Effector CD4-positive, alpha-beta T cell (primary cell): ENCODE measurements at regions not wholly inside any gene's neighbourhood (a gene's known extent, or its start where the extent isn't known, plus 50 kb on each side); places are given as distances from the start of the nearest gene placed in this dataset.

Experiments
- DNase-seq: peaks from one replicate; pipeline ENCODE4 v3.0.0-alpha.2; 2020

DNA sequence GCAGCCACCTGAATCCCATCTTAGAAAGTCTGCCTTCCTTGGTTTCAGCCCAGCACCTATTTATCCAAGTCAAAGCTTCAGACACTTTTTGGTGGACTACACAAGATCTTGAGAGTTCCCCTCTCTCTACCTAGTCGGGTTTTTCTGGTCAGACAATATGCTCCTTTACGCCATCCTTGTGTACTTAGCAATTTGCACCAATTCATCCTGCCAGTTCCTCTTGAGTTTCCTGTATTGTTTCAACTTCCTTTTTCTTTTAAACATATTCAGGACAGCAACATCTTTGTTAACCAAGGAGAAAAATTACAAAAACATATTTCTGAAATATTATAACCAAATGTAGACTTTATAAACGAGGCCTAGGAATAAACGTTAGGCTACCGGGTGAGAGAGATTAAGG lies 368.2 kb upstream of the CADM1 start:
- DNase-seq, result no peak

DNA sequence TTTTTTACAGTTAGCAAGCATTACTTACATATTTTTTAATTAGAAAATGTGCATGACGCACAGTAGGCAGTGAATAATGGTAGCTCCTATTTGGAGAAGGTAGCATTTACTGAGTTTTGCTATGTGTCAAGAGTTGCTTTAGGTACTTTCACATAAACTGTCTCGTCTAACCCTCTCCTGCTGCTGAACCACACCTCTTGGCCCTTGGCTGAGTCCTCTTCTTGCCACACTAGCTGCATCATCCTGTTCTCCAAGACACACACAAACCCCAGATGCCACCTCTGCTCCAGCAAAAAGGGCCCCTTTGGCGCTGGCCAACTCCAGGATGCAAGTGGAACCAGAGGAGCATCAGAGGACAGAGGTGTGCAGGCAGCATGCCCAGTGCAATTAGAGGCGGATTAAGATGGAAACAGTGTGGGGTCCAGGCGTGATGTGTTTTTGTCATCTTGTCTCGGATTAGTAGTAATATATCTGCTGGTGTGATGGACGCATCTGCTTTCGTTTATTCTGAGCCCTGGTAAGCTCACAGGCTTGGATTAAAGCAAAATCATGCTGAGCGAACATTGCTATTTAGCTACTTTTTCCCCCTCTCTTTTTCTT lies 367.0 kb upstream of the CADM1 start:
- DNase-seq, result no peak

DNA sequence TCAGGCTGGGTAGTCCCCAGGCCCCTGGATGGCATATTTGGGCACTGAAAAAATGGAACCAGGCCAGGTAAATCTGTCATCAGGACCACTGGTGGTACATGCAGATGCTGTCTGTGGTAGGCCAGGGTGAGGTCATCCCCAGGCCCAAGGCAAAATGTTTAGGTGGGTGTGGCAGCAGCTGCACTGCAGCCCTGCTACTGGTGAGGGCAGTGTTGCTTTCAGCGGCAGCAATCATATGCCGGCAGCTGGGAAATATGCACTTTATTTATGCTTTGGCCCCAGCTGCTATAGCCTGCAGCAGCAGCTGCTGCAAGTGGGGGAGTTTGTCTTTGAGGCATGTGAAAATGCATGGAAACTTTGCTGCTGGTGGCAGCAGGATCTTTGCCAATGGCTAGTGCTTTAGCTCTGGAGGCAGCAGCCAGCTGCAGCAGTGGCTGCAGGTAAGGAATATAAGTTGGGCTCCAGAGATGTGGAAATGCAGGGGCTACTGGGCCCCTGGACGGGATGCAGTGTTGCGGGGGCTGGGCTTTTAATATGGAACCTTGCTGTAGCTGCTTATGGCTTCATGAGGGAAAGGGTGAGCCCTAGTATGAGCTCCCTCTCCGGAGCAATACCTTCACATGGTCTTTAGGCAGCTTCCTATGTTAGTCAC lies 365.7 kb upstream of the CADM1 start:
- DNase-seq, result no peak

DNA sequence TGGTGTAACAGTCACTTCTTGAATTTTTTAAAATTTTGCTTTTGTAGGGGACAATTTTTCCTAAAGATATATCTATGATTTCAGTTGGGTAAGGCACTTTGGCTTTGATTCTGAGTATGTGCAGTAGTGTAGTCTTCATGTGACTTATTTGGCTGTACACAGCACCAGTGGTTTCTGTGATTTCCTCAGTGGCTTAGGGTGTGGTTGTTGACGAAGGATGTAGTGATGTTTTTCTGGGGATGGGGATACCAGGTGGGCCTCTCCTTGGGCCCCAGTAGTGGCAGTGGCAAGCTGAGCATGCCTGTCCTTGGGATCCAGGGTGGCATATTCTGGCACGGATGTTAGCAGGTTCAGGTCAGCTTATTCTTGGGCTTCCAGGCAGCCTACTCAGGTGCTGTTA lies 364.9 kb upstream of the CADM1 start:
- no peak for DNase-seq

DNA sequence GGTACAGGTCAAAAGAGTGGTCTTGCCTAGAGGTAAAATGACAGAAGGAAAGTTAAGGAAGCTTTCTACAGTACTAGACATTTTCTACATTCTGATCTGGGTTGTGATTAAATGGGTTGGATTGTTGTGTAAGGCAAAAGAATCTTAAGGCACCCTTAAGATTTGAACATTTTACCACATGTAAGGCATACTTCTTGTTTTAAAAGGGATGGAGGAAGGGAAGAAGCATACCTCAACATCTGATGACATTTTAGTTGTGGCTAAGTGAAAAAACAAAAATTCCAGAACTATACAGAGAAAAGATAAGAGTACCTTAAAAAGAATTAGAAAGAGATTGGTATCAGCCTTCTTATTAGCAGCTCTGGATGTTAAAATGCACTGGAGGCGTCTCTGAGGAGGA lies 356.0 kb upstream of the CADM1 start:
- no peak for DNase-seq

DNA sequence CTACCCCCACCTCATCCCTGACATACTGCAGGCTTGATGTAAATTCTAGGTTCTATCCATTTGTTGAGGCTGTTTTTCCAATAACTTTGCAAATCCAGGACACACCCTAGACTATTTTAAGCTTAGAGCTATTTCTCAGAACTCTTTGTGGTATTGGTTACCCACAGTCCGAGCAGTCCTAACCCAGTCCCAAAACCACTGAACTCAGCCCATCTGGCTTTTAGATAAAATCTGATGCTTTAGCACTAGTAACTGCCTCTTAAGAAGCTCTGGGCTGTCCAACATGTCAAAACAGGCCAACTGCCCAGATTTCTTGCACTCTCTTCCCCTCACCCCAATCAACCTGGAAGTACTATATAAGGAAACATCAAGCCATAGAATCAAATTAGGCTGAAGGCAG lies 344.4 kb upstream of the CADM1 start:
- no peak for DNase-seq

DNA sequence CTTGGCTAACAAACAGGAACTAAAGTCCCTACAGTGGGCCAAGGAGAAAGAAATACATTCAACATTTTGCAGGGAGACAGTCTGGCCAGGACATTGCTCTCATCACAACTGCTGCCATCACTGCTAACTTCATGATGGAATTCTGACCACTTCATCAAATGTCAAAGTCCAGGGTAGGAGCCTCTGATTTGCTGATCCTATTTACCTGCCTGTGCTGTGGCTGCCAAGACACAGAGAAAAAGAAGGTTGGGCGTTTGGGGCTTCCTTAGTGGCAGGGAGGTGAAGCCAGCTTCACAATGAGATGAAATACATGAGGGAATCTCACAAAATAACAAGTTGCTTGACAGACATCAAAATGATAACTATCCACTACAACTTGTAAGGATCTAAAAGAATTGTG lies 343.9 kb upstream of the CADM1 start:
- no peak for DNase-seq

DNA sequence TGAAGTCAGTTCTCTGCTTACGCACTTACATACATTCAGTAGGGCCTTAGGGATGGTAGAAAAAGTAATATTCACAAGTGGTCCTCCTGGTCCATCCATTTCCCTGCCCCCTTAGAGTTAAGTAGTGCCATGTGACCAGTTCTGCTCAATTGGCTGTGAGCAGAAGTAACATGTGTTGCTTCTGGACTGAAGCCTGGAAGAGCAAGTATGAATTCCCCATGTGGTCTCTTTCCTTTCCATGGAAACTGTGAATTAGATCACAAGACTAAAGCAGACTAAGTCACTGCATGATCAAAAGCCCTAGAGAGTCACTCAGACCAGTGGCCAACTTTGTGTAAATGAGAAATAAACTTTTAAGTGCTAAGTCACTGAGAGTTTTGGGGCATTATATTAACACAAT lies 341.7 kb upstream of the CADM1 start:
- DNase-seq, result no peak

DNA sequence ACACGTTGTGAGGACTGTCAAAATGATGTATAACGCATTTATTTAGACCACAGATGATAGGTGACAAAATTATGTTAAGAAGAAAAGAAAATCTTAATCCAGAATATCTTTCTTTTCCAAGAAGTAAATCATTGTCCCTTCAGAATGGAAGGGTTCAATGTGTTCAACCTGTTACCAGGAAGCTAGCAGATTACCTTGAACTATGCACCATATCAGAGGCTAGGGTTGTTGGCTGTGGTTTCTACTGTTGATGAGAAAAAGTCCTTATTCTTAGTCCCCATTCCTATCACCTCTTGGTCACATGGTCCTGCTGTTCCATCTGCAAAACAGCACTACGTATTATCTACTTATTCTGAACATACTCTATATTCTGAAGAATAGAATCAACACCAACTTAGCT lies 339.5 kb upstream of the CADM1 start:
- no peak for DNase-seq

DNA sequence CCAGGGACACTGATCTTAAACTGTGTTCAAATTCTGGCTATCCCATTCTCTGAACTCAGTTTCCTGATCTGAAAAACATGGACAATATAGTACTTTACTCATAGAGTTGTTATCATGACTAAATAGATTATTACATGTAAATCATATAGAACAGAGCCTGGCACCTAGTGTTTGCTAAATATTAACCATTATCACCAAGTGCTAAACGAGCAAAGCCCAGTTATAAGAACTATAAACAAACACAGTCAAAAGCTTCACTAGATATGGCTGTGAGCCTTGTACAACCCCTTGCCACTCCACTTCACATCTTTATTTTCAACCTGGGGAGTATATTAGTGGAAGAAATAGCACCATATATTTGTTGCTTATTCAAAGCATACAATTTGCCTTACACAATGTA lies 338.9 kb upstream of the CADM1 start:
- no peak for DNase-seq

DNA sequence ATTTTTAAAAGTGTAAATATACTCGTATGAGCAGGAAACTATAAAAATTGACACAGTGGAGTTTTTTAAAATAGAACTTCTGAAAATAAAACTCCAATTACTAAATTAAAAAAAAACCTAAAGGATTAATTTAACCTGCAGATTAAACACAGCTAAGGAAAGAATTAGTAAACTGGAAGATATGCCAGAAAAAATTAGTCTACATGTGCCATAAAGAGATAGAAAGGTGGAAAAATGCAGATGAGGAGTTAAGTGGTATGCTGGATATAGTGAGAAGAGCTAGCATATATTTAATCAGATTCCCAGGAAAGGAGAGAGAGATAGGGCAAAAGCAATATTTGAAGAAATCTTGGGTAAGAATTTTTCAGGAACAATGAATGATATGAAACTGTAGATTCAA lies 315.8 kb upstream of the CADM1 start:
- no peak for DNase-seq

DNA sequence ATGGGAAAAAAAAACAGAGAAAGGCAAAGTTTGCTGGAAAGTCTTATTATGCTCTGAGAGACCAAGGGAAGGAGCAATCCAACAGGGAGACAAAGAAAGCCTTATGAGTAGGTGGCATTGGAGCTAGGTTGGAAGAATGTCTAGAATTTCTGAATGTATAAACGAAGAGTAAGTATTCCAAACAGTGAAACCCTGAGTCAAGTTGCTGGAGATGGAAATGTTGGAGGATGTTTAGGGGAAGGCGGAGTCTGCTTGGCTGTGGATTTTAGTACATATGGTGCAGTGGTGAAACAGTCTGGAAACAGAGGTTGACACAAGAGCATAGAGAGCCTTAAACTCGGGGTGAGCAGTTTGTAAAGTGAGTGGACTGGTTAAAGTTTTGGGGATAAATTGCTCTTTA lies 314.8 kb upstream of the CADM1 start:
- no peak for DNase-seq

DNA sequence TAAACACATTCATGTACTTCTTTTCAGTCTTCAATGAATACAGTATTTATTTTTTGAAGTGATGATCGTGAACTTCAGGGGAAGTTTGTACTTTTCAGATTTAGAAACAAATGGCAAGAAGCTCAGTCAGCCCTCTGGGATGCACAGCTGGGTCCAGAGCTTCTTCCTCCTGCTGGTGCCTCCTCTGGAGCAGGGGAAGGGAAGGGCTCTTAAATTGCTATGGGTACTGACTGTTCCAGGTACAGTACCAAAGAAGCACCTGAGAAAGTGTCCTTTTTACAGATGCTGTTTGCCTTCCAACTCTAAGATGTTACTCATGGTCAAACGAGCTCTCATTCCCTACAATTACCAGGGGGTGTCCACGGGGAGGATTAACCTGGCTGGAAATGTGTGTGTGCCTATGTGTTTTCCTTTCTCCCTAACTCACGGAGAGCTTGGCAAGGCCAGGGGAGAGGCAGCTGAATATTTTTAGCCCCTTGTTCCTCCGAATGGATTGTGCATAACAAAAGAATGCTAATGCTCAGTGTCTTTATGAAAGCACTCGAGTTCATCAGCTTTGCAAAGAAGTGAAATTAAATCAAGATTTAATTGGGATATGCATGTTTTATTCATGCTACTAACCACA lies 313.7 kb upstream of the CADM1 start:
- DNase-seq, result no peak

DNA sequence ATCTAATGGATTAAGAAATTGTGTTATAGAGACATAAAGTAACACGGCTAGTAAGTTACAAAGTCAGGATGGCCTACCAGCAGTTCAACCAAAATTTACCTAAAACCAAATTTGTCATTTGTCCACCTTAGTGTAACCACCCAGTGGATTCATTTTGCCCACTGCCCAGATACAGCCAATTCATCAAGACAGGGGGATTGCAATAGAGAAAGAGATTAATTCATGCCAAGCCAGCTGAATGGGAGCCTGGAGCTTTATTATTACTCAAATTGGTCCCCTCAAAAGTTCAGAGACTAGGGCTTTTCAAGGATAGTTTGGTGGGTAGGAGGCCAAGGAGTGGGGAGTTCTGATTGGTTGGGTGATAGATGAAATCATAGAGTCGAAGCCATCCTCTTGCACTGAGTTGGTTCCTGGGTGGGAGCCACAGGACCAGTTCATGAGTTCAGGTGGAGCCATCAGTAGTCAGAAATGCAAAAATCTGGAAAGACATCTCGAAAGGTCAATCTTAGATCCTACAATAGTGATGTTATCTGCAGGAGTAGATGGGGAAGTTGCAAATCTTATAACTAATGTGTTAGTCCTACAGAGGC lies 304.2 kb upstream of the CADM1 start:
- DNase-seq, result no peak

DNA sequence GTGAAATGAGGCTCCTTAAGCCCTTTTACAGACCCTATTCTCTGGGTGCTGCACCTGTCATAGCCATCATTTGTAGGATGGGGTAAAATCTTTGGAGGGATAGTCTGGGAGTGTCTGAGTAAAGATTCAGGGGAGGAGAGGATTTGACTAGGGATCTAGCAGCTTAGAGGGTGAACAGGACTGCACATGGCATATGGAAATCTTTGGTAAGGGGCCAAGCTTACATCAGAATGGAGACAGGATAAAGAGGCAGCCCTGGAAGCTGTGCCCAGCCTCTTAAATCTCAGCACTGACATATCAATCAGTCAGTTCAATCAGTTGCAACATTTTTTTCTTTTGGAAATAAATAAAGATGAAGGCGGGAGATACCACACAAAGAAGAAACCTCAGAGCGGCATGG lies 301.8 kb upstream of the CADM1 start:
- no peak for DNase-seq

DNA sequence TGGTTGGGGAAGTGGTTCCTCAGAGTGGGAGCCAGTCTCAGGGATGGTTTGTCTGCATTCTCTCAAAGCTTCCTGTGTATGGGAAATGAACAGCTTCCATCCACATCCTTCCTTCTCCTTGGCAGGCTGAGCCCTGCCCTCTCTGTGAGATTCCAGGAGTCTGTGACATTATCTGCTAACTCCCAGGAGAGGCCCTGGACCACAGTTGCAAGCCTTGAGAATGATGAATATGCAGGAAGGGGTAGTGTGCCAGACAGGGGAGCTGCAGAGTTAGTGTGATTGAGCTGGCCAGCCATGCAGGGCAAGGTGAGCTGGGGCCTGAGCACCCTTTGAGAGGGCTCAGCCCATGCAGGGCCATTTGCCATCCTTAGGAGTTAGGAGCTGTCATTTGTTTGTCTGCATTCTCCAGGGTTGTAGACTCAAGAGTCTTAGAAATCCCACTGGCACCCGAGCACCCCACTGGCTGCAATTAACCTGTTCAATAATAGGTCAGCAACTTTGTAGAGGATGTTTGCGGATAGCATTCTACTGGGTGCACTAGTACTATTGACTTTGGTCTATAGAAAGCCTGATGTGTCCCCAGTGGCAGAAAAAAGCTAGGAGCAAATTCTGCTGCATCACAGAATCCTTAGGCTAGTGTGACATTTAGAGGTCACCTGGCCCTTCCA lies 299.0 kb upstream of the CADM1 start:
- no peak for DNase-seq

DNA sequence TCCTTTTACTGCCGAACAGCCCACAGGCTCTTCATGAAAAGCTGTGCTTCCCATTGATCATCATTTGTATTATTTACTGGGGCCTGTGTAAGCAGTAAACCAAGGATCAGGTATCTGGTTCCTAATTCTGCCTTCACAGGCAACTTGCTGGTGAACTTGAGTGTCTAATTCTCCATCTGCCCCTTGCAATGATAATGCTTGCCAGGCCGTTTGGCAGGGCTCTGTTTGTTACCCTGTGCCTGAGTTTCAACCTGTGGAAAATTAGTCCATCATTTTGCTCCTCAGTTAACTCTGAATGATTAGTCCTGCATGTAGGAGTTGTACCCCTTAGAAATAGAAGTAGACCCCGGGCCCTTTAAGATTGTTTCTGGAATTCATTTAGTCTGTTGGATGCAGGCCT lies 298.4 kb upstream of the CADM1 start:
- DNase-seq, result no peak

DNA sequence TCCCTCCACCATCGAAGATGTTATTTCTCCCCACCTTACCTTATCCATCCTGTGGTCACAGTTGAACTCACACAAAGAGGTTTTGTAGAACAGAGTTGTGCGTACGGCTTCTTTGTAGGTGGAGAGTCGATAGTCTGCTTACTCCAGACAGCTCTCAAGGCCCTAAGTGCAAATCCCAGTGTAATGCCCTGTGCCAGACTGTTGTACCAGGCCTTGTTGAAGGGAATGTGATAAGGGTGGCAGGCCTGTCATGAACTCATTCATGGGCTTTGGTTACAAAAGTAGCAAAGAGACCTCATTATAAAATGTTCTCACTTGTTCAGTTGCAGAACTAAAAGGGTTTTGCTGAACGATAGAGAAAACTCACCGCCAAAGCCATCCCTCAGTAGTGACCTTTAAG lies 288.7 kb upstream of the CADM1 start:
- no peak for DNase-seq

DNA sequence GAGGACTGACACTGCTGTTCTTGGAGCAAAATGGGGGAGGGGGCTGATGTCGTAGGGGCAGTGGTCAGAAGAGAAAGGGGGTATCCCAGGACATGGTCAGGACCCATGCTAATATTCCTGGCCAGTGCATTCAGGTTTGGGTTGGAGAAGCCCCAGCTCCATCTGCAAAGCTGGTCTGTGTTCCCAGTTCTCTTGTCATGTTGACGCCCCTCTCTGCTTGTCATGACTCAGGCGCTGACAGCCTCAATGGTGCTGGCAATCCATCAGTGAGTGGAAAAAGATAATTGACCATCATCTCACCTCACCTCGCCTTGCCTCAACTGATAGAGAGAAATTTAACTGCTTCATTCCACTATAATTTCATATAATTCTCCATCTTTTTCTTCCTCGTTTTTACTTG lies 283.1 kb upstream of the CADM1 start:
- no peak for DNase-seq

DNA sequence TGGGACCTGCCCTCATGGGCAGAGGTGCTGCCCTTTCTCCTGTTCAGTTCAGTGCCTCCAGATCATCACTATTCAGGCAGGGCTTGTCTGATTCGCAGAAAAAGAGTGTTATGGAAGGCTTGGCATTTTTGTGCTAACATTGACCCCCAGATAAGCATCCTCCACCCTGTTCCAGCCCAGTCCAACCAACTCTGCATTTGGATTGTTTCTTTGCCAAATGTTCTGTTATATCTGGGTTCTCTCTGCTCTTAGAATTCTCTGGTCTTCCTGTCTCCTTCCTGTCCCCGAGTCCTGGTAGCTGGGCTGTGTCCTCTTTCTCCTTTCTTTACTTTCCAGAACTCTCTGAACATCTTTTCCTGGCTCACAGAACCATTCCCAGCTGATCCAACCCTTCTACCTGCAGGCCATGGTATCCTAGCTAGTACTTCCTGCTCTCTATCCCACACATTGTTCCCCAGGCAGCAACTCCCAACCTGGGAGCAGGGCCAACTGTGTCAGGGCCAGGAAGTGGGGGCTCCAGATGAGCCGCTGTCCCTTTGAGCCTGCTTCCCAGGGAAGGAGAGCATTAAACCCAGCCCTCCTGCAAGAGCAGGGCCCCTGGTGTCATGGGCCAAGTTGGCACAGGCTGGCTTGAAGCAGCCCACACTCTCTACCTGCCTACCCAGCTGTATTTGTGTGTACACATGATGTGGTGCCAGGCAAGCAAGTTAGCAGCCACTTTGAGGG lies 280.7 kb upstream of the CADM1 start:
- no peak for DNase-seq

DNA sequence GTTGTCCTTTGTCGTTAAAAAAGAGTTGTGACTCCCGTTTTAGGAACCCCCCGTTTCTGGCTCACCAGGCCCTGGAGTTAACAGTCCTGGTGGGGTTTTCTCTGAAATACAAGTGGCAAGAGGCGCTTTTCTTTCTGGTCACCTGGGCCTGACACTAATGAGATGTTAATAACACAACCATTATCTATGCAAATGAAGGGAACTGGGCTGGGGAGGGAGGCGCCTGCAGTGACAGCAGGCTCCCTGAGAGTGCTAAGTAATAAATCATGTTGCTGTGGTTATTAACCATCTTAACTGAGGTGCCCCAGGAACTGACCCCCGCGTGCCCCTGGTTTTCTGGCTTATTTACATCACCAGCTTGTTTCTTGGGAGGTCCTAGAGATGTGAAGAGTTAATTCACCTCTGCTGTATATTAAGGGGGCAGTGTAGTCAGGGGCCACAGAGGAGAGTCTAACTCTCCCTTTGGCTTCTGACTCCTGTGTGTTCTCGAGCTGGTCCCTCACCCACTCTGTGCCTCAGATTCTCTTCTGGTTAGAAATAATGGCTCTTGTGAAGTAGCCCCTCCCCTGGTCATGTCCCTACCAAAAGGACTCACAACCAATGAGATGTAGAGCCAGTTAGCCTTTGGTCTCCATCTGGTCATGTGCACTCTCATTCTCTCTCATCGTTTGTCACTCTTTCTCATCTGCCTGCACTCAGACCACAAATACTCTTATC lies 276.6 kb upstream of the CADM1 start:
- no peak for DNase-seq

DNA sequence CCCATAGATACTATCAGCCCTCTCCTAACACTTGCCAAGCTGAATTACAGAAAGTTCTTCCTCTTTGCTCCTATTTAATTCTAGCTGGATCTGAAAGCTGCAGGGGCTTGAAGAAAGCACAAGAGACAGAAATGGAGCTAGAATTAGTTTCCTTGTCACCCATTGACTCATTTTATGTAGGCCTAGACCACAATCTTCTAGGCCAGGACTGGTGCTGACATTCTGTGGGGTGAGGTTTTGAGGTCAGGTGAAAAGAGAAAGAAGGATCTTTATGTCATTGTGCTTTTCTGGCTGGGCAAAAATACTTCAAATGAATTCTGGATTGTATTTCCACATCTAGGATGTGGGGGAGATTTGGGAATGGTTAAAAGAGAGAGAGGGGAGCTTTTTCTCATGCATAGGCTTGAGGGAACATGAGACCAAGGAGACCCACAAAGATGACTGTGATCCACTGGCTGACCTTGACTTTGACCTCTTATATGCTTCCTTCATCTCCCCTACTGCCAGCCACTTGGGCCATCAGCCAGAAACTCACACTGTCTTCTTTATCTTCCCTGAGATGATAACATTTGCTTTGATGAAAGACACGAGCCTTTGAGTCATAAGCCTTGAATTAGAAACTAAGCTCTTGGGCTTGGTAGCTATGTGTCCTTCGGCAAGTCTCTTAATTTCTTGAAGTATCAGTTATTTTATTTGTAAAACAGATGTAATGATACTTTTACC lies 274.9 kb upstream of the CADM1 start:
- no peak for DNase-seq
